ENCODE measurements at regions not wholly inside any gene's neighbourhood (a gene's known extent, or its start where the extent isn't known, plus 50 kb on each side); places are given as distances from the start of the nearest gene placed in this dataset.
"Not testable (repeated sequence)": the region's sequence is repeated elsewhere in the genome, so short reads cannot be mapped to it uniquely, and the experiment has no call there.

GRCh38 chr6:118718297-118718696, 66.9 kb upstream of the CEP85L start:
- no peak overlapping the region for H3K4me3 Mint-ChIP-seq (ENCODE audit: unreplicated experiment)

GRCh38 chr6:118717106-118717505, 65.7 kb upstream of the CEP85L start:
- Histone ChIP-seq H3K9me3 (ENCODE audit: insufficient read depth, low read depth, low read length) (no peaks in the 10 kb centered on the region), H3K27ac (ENCODE audit: low read depth, low read length) (no peak overlapping the region), H3K79me2 (ENCODE audit: insufficient read depth, low read length) (no peaks in the 10 kb centered on the region), H3K4me1 (ENCODE audit: insufficient read depth, low read length) (peaks cover 13% of the 10 kb centered on the region), H3K4me3 (ENCODE audit: insufficient read depth, low read depth, low read length) (no peak overlapping the region), H4K20me1 (ENCODE audit: insufficient read depth, low read length) (no peaks in the 10 kb centered on the region), H2AFZ (ENCODE audit: low read depth, low read length) (no peak overlapping the region), H3K27me3 (ENCODE audit: insufficient read depth, low read length) (no peaks in the 10 kb centered on the region), H3K4me2 (ENCODE audit: low read length) (no peak overlapping the region), H3K36me3 (ENCODE audit: insufficient read depth, low read length) (no peaks in the 10 kb centered on the region), H3K9ac (ENCODE audit: low read length) (no peak overlapping the region)
- peaks cover 5% of the 10 kb centered on the region for H3K27me3 Mint-ChIP-seq (ENCODE audit: low read depth, unreplicated experiment)
- TF ChIP-seq EZH2 (IDR thresholded peaks at IDR 0.05; ENCODE audit: insufficient read depth, low read length) (no peak), CTCF (IDR thresholded peaks at IDR 0.05; ENCODE audit: insufficient read depth, low read depth, low read length) (no peak)
- H3K9me3 Mint-ChIP-seq (ENCODE audit: unreplicated experiment) = no peaks in the 10 kb centered on the region
- no peak for DNase-seq (ENCODE audit: low read depth)
- no peaks in the 10 kb centered on the region for H3K36me3 Mint-ChIP-seq (ENCODE audit: low read depth, unreplicated experiment)
- H3K27ac Mint-ChIP-seq (ENCODE audit: unreplicated experiment) = no peak overlapping the region
- FAIRE-seq = no peak
- H3K4me1 Mint-ChIP-seq (ENCODE audit: low read depth, unreplicated experiment) = peaks cover 8% of the 10 kb centered on the region
- H3K4me3 Mint-ChIP-seq (ENCODE audit: unreplicated experiment) = no peak overlapping the region

More at GRCh38 chr6:118718297-118718696, 66.9 kb upstream of the CEP85L start:
- no peak overlapping the region for H3K4me3 ChIP-seq (ENCODE audit: insufficient read depth, low read depth, low read length)
- no peak overlapping the region for H3K27ac ChIP-seq (ENCODE audit: low read depth, low read length)
- peaks cover 5% of the 10 kb centered on the region for H3K27me3 Mint-ChIP-seq (ENCODE audit: low read depth, unreplicated experiment)
- no peak for DNase-seq (ENCODE audit: low read depth)
- peaks cover under 1% of the 10 kb centered on the region for H3K4me1 Mint-ChIP-seq (ENCODE audit: low read depth, unreplicated experiment)
- no peak overlapping the region for H3K27ac Mint-ChIP-seq (ENCODE audit: unreplicated experiment)
- no peaks in the 10 kb centered on the region for H3K36me3 ChIP-seq (ENCODE audit: insufficient read depth, low read length)
- no peak overlapping the region for H3K4me2 ChIP-seq (ENCODE audit: low read length)
- H3K79me2 ChIP-seq (ENCODE audit: insufficient read depth, low read length) = no peaks in the 10 kb centered on the region
- TF ChIP-seq EZH2 (IDR thresholded peaks at IDR 0.05; ENCODE audit: insufficient read depth, low read length) (no peak), CTCF (IDR thresholded peaks at IDR 0.05; ENCODE audit: insufficient read depth, low read depth, low read length) (no peak)
- H4K20me1 ChIP-seq (ENCODE audit: insufficient read depth, low read length) = no peaks in the 10 kb centered on the region
- no peak overlapping the region for H2AFZ ChIP-seq (ENCODE audit: low read depth, low read length)
- no peaks in the 10 kb centered on the region for H3K9me3 Mint-ChIP-seq (ENCODE audit: unreplicated experiment)
- no peaks in the 10 kb centered on the region for H3K9me3 ChIP-seq (ENCODE audit: insufficient read depth, low read depth, low read length)
- H3K9ac ChIP-seq (ENCODE audit: low read length) = no peak overlapping the region
- H3K27me3 ChIP-seq (ENCODE audit: insufficient read depth, low read length) = no peaks in the 10 kb centered on the region
- FAIRE-seq = no peak
- H3K4me1 ChIP-seq (ENCODE audit: insufficient read depth, low read length) = peaks cover 9% of the 10 kb centered on the region
- no peaks in the 10 kb centered on the region for H3K36me3 Mint-ChIP-seq (ENCODE audit: low read depth, unreplicated experiment)

DNA sequence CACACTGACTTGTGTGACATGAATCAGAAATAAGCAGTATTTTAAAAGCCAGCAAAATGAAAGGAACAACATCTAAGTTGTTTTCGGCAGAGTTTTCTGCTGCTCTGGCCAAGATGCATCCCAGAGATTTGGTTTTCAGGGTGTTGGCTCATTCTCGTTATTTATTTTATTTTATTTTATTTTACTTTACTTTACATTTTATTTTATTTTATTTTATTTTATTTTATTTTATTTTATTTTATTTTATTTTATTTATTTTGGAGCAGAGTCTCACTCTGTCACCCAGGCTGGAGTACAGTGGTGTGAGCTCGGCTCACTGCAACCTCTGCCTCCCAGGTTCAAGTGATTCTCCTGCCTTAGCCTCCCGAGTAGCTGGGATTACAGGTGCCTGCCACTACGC, 64.5 kb upstream of the CEP85L start:
- not testable (repeated sequence) for H2AFZ ChIP-seq (ENCODE audit: low read depth, low read length); H3K36me3 Mint-ChIP-seq (ENCODE audit: low read depth, unreplicated experiment)

More for the DNA sequence above, 64.5 kb upstream of the CEP85L start:
- H3K9ac ChIP-seq (ENCODE audit: low read length); H3K27me3 ChIP-seq (ENCODE audit: insufficient read depth, low read length); H3K36me3 ChIP-seq (ENCODE audit: insufficient read depth, low read length); H3K79me2 ChIP-seq (ENCODE audit: insufficient read depth, low read length); DNase-seq (ENCODE audit: low read depth); H3K4me3 ChIP-seq (ENCODE audit: insufficient read depth, low read depth, low read length); H3K27me3 Mint-ChIP-seq (ENCODE audit: low read depth, unreplicated experiment); H3K4me3 Mint-ChIP-seq (ENCODE audit: unreplicated experiment); H3K27ac Mint-ChIP-seq (ENCODE audit: unreplicated experiment); H3K4me2 ChIP-seq (ENCODE audit: low read length); H3K27ac ChIP-seq (ENCODE audit: low read depth, low read length); H3K9me3 Mint-ChIP-seq (ENCODE audit: unreplicated experiment); H3K4me1 Mint-ChIP-seq (ENCODE audit: low read depth, unreplicated experiment); FAIRE-seq; H4K20me1 ChIP-seq (ENCODE audit: insufficient read depth, low read length); H3K9me3 ChIP-seq (ENCODE audit: insufficient read depth, low read depth, low read length): not testable (repeated sequence)
- peaks cover 13% of the 10 kb centered on the region for H3K4me1 ChIP-seq (ENCODE audit: insufficient read depth, low read length)
